ENCODE measurements at regions not wholly inside any gene's neighbourhood (a gene's known extent, or its start where the extent isn't known, plus 50 kb on each side); places are given as distances from the start of the nearest gene placed in this dataset.

DNA sequence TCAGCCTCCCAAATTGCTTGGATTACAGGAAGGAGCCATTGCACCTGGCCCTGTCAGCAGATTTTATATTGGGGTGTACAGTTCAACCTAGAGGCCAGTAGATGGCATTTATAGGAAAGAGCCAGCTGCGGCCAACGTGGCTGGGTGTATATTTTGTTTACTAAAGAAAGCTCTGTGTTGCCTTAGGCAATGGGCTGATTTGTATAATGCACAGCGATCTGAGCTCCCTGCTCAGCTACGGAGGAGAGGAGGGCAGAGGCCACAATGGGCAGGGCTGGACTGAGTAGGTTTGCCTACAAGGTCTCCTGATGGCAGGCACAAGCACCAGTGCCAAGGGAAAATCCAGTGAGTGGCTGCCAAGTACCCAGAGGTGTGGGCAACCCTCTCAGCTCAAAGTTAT lies 282.4 kb downstream of the ARPP21 start (continued):
- TF ChIP-seq TBP (IDR thresholded peaks at IDR 0.05; ENCODE audit: low read depth, low read length) (no peak), SRF (IDR thresholded peaks at IDR 0.05; ENCODE audit: low read depth, low read length) (no peak), POLR2AphosphoS5 (IDR thresholded peaks at IDR 0.05; ENCODE audit: low read depth, low read length) (no peak), JUND (IDR thresholded peaks at IDR 0.05; ENCODE audit: low read length) (no peak), NRF1 (IDR thresholded peaks at IDR 0.05; ENCODE audit: low read depth, low read length) (no peak), RAD21 (IDR thresholded peaks at IDR 0.05 in 1 of 2, conservative IDR thresholded peaks at IDR 0.05 in 1 of 2; ENCODE audit: low read depth in 2 of 2, low read length in 2 of 2) (no peak), GABPA (IDR thresholded peaks at IDR 0.05; ENCODE audit: borderline replicate concordance, insufficient read depth, low read length) (no peak)
- TF ChIP-seq, protein P1, sequence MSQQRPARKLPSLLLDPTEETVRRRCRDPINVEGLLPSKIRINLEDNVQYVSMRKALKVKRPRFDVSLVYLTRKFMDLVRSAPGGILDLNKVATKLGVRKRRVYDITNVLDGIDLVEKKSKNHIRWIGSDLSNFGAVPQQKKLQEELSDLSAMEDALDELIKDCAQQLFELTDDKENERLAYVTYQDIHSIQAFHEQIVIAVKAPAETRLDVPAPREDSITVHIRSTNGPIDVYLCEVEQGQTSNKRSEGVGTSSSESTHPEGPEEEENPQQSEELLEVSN (IDR thresholded peaks at IDR 0.05): no peak

Measured in H1 (cell line).